ENCODE measurements at regions not wholly inside any gene's neighbourhood (a gene's known extent, or its start where the extent isn't known, plus 50 kb on each side); places are given as distances from the start of the nearest gene placed in this dataset.
"Not testable (repeated sequence)": the region's sequence is repeated elsewhere in the genome, so short reads cannot be mapped to it uniquely, and the experiment has no call there.

- DNase-seq, result no peak
These were observed 168.1 kb upstream of the SATB1 start for GRCh38 chr3:18593231-18593630.

- no peak for DNase-seq
These were observed 166.0 kb upstream of the SATB1 start for GRCh38 chr3:18591120-18591519.

- DNase-seq, result peak; percentile 8
These were observed 160.9 kb upstream of the SATB1 start for GRCh38 chr3:18586076-18586475.

GRCh38 chr3:18585004-18585968 is 160.1 kb upstream of the SATB1 start:
- no peak for DNase-seq

GRCh38 chr3:18580268-18580667 is 155.1 kb upstream of the SATB1 start:
- DNase-seq, result no peak

GRCh38 chr3:18579661-18580060 is 154.5 kb upstream of the SATB1 start:
- no peak for DNase-seq

GRCh38 chr3:18575573-18575972 is 150.4 kb upstream of the SATB1 start:
- no peak for DNase-seq

GRCh38 chr3:18572809-18573208 is 147.7 kb upstream of the SATB1 start:
- DNase-seq, result no peak

- no peak for DNase-seq
These were observed 142.2 kb upstream of the SATB1 start for GRCh38 chr3:18567293-18567692.

GRCh38 chr3:18562364-18563154 is 137.4 kb upstream of the SATB1 start:
- DNase-seq, result no peak

- DNase-seq, result peak; percentile 56
These were observed 134.2 kb upstream of the SATB1 start for GRCh38 chr3:18559331-18559842.

- DNase-seq, result no peak
These were observed 133.4 kb upstream of the SATB1 start for GRCh38 chr3:18558507-18558906.

- no peak for DNase-seq
These were observed 132.1 kb upstream of the SATB1 start for GRCh38 chr3:18557216-18557615.

- DNase-seq, result no peak
These were observed 131.5 kb upstream of the SATB1 start for GRCh38 chr3:18556503-18557135.

GRCh38 chr3:18556001-18556408 is 130.9 kb upstream of the SATB1 start:
- no peak for DNase-seq

- DNase-seq, result not testable (repeated sequence)
These were observed 127.5 kb upstream of the SATB1 start for GRCh38 chr3:18552579-18553105.

- no peak for DNase-seq
These were observed 121.5 kb upstream of the SATB1 start for GRCh38 chr3:18546632-18547031.

GRCh38 chr3:18544146-18544545 is 119.0 kb upstream of the SATB1 start:
- no peak for DNase-seq

- DNase-seq, result no peak
These were observed 113.5 kb upstream of the SATB1 start for GRCh38 chr3:18538463-18539230.

- DNase-seq, result no peak
These were observed 107.9 kb upstream of the SATB1 start for GRCh38 chr3:18533039-18533438.

GRCh38 chr3:18531662-18532061 is 106.5 kb upstream of the SATB1 start:
- no peak for DNase-seq

- DNase-seq, result no peak
These were observed 104.5 kb upstream of the SATB1 start for GRCh38 chr3:18529631-18530030.

Measured in NCI-H345 (cell line).